ENCODE measurements at regions not wholly inside any gene's neighbourhood (a gene's known extent, or its start where the extent isn't known, plus 50 kb on each side); places are given as distances from the start of the nearest gene placed in this dataset.

DNA sequence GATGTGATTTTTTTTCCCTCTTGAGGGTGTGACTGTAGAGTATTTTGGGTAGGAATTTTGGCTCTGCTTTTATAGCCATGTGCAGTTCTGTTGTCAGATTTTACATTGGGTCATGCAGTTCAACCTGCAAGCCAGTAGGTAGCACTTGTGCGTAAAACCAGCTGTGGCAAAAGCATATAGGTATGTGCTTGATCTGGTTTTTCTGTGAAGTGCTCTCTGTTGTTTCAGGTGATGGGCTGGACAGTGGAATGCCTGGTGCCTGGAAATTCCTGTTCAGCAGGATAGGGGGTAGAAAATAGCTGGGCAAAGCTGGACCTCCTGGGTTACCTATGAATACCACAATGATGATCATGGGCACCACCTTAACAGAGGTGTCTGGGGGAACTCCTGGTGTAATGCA lies 584.2 kb upstream of the PCDH10 start:
- no peak for TF ChIP-seq CTCF (IDR thresholded peaks at IDR 0.05; ENCODE audit: extremely low read depth, missing control alignments)
- DNase-seq (ENCODE audit: low spot score): no peak

GRCh38 chr4:132565542-132565941 lies 583.6 kb upstream of the PCDH10 start:
- no peak for TF ChIP-seq CTCF (IDR thresholded peaks at IDR 0.05; ENCODE audit: extremely low read depth, missing control alignments)
- no peak for DNase-seq (ENCODE audit: low spot score)

- TF ChIP-seq CTCF (IDR thresholded peaks at IDR 0.05; ENCODE audit: extremely low read depth, missing control alignments): no peak
- no peak for DNase-seq (ENCODE audit: low spot score)
These were observed 576.9 kb upstream of the PCDH10 start for GRCh38 chr4:132572210-132572609.

GRCh38 chr4:132587626-132588025 lies 561.5 kb upstream of the PCDH10 start:
- TF ChIP-seq CTCF (IDR thresholded peaks at IDR 0.05; ENCODE audit: extremely low read depth, missing control alignments): no peak
- no peak for DNase-seq (ENCODE audit: low spot score)

DNA sequence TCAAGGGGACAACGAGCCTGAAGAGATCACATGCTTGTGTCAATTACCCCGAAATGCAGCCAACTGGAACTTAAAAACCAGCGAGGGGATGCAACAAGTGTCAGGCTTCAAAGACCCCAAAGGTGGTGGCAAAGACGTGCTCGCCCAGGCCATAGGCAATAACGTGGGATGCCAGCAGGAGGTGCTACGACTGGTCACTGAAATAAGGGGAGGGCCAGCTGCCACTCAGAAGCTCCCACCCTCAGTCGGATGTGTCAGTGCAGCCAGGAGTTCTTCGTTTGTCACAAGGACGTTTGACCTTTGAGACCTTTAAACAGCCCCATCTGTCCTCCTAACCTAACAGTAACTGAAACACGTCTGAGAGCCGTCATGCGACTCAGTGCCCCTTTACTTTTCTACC lies 556.8 kb upstream of the PCDH10 start:
- TF ChIP-seq CTCF (IDR thresholded peaks at IDR 0.05; ENCODE audit: extremely low read depth, missing control alignments): no peak
- DNase-seq (ENCODE audit: low spot score): no peak

GRCh38 chr4:132592850-132593249 lies 556.2 kb upstream of the PCDH10 start:
- no peak for TF ChIP-seq CTCF (IDR thresholded peaks at IDR 0.05; ENCODE audit: extremely low read depth, missing control alignments)
- DNase-seq (ENCODE audit: low spot score): no peak

GRCh38 chr4:132593717-132594400 lies 555.2 kb upstream of the PCDH10 start:
- no peak for TF ChIP-seq CTCF (IDR thresholded peaks at IDR 0.05; ENCODE audit: extremely low read depth, missing control alignments)
- no peak for DNase-seq (ENCODE audit: low spot score)
